GM18517 (cell line): ENCODE measurements at regions not wholly inside any gene's neighbourhood (a gene's known extent, or its start where the extent isn't known, plus 50 kb on each side); places are given as distances from the start of the nearest gene placed in this dataset.

Source experiments
- ATAC-seq: cut with Tn5 transposase; IDR thresholded peaks from one replicate; pipeline ENCODE4 v1.9.1; 2021; ENCODE audit warnings: mild to moderate bottlenecking, moderate library complexity; ENCODE audit not compliant: unreplicated experiment

- ATAC-seq = no peak
Observed at GRCh38 chr13:40160618-40161350, 505.3 kb downstream of the COG6 start.

- ATAC-seq = no peak
Observed at GRCh38 chr13:40161351-40161810, 505.1 kb downstream of the FOXO1 start.

DNA sequence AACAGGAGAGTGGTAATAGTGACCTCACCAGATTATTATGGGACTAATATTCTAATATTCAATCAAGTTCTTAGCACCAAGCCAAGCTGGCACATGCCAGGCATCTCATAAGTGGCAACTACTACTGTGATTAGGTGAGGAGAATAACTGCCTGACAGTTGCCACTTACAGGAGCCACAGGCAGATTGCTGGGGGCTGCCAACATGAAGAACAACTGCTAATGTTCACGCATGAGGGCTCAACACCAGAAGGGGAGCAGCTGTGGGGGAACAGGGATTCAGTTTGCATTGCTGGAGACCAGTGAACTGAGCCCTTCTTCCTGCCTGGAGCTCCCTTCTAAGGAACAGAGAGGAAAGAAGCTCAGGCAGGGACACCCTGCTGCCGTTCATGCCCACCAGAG lies 504.5 kb downstream of the FOXO1 start:
- ATAC-seq = no peak

- ATAC-seq = no peak
Observed at GRCh38 chr13:40163066-40164000, 503.1 kb downstream of the FOXO1 start.

GRCh38 chr13:40164133-40164532 lies 502.3 kb downstream of the FOXO1 start:
- ATAC-seq = no peak

DNA sequence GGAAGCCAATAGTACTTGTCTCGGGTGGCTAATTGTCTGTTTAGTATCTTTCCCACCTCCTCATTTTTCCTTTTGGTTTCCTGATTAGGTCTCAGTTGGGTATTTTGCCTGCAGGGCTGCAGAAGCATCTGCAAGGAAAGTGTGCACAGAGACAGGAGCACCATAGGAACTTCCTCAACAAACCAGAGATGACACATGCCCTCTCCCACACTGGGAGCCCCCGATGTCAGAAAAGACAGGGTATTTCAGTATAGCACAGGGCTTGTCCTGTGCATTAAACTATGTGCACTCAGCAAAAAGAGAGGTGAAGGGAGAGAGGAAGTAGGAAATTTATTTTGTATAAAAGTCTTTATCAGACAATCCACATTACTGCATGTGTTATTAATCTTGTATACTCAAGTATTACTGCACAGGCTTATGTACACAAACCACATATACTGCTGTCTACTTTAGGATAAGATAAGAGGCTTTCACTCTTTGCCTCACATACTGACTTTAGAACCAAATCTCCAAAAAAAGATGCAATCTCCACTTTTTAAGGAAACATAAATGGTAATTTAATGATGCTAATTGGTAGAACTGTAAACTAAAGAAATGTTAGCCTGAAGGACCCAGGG lies 501.0 kb downstream of the FOXO1 start:
- no peak for ATAC-seq

- no peak for ATAC-seq
Observed at GRCh38 chr13:40167327-40167726, 499.1 kb downstream of the FOXO1 start.

- no peak for ATAC-seq
Observed at GRCh38 chr13:40168425-40169166, 497.8 kb downstream of the FOXO1 start.

DNA sequence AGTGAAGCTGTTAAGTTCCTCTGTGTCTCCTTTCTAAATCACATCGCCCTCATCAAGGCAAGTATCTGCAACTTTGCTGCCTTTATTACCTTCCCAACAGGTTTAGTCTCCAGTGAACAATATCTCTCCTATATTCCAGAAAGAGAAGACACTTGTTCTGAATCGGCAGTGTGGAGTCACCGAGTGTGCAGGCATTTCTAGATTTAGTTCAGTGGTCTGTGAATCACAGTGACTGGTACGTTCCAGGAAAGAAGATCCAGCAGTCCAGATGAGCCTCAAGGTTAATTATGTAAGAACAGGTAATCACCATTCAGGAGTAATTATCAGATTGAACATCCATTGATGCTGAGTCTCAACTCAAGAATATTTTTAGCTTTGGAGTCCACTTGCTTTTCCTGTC lies 497.0 kb downstream of the FOXO1 start:
- no peak for ATAC-seq

DNA sequence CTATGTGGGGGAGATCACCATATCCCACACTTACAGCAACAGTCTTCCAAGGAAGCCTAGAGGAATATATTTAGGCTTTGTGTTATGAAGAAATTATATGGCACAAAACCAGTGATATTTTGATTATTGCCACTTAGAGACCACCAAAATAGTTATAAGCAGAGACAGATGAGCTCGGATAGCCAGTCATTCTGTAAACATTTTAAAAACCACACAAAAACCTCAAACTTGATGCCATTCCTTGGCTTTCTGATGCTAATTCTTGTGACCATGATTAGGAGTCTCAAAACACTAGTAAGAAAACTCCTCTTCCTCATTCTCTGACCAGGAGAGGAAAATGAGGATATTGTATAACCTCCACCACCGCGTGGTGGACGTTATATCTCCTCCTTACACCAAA lies 496.4 kb downstream of the FOXO1 start:
- no peak for ATAC-seq

GRCh38 chr13:40170982-40171381 lies 495.5 kb downstream of the FOXO1 start:
- no peak for ATAC-seq

- no peak for ATAC-seq
Observed at GRCh38 chr13:40171566-40171965, 494.9 kb downstream of the FOXO1 start.

DNA sequence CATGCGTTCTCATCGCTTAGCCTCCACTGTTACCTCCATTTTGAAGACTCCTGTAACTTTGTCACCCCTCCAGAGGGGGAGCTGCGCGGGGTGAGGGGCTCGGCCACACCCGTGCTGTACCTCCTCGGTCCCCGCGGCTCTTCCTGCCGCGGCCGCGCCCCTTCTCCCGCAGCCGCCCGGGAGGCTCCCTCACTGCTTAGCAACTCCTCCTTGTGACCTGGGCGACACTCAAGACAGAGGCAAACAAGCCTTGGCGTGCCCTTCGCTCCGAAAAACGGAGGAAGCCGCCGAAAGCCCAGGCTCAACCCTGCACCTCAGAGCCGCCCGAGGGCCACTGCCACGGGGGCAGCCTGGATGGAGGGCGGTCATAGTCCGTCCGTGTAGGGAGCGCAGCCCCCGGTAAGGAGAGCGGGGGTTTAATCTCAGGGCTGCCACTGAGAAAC lies 494.3 kb downstream of the FOXO1 start:
- no peak for ATAC-seq

GRCh38 chr13:40172878-40173277 lies 493.6 kb downstream of the FOXO1 start:
- no peak for ATAC-seq

DNA sequence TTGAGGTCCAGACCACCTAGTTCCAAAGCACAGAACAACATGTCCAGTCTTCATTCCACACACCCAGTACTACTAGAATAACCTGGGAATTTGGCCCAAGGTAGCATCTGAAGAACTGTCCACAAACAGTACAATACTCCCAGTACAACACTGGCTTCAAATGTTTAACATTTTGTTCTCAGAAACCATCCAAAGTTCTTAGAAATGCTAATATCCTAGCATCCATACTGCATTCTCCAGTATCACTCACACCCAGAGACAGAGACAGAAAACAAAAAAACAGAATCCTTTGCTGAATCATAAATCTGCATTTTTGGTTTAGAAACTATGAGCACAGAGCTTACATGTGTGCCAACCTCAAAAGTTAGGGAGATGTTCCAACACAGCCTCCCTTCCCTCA lies 490.8 kb downstream of the FOXO1 start:
- no peak for ATAC-seq

DNA sequence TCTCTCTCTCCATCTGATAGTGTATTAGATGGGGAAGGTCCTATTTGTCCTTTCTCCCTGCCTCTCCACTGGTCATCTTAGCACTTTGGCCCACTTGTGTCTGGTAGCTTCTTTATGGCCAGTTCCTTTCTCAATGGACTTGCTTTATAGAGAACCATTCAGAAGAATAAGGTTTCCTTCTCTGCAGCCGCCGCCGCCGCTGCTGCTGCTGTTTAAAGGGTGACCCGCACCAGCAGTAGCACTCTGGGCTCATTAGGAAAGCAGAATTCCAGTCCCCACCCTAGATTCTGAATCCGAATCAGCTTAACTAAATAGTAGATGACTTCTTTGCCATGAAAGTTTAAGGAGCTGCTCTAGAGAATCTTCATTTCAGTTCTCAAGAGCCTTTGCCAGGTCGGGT lies 490.2 kb downstream of the FOXO1 start:
- ATAC-seq = no peak

GRCh38 chr13:40178130-40178529 lies 488.3 kb downstream of the FOXO1 start:
- ATAC-seq = no peak

- ATAC-seq = no peak
Observed at GRCh38 chr13:40179445-40180281, 486.8 kb downstream of the FOXO1 start.

DNA sequence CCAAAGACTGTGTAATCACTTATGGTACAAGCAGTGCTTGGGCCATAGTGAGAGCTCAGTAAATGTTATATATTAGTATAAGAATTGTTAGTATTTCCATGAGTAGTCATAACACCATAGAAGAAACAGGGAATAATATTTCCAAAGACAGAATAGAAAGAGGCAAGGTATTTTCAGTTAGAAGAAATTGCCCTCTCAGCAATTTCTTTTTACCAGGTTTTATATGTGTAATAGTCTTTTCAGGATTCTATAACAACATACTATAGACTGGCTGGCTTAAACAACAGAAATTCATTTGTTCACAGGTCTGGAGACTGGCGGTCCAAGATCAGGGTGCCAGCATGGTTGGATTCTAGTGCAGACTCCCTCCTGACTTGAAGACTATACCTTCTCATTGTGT lies 485.7 kb downstream of the FOXO1 start:
- no peak for ATAC-seq
